ENCODE measurements at regions not wholly inside any gene's neighbourhood (a gene's known extent, or its start where the extent isn't known, plus 50 kb on each side); places are given as distances from the start of the nearest gene placed in this dataset.

- no peak for TF ChIP-seq ZNF235 (CRISPR knock-in tag; IDR thresholded peaks at IDR 0.05; ENCODE audit: borderline replicate concordance)
- TF ChIP-seq CBX1 (IDR thresholded peaks at IDR 0.05; ENCODE audit: low read depth), result no peak
- TF ChIP-seq POLR2A (IDR thresholded peaks at IDR 0.05; ENCODE audit: insufficient read depth in 1 of 2, low read depth in 2 of 2, low read length in 2 of 2), result no peak
These were observed 66.0 kb upstream of the LARGE1 start for GRCh38 chr22:33986167-33986771.

All from HepG2 (cell line).